NB4 (cell line): ENCODE measurements at regions not wholly inside any gene's neighbourhood (a gene's known extent, or its start where the extent isn't known, plus 50 kb on each side); places are given as distances from the start of the nearest gene placed in this dataset.

Source experiments
- CTCF ChIP-seq: IDR thresholded peaks from one replicate; pipeline ENCODE4 v1.5.1; 2012; ENCODE audit warnings: low read depth, low read length
- MYC ChIP-seq: IDR thresholded peaks from 2 replicates; pipeline ENCODE4 v1.6.1; 2011; ENCODE audit warnings: low read depth, low read length
- POLR2A ChIP-seq: IDR thresholded peaks from 2 replicates; pipeline ENCODE4 v1.6.1; 2011; ENCODE audit warnings: mild to moderate bottlenecking; ENCODE audit not compliant: insufficient read length; ENCODE audit errors: extremely low read depth

- TF ChIP-seq CTCF: no peak
- no peak for TF ChIP-seq MYC
- no peak for TF ChIP-seq POLR2A
Measured at GRCh38 chr4:175394208-175394607, 417.9 kb downstream of the GPM6A start.
